Heart left ventricle (tissue), 13 donors: ENCODE measurements at regions not wholly inside any gene's neighbourhood (a gene's known extent, or its start where the extent isn't known, plus 50 kb on each side); places are given as distances from the start of the nearest gene placed in this dataset.

ENCODE experiments used
- CTCF ChIP-seq, 12 donors: fragments of 200-600 bp; sonication (generic) in 4 of 12; IDR thresholded peaks; one replicate each; pipeline versions ENCODE4 v1.5.0 to v1.8.0; 2018 to 2022; ENCODE audit warnings: antibody characterized with exemption in 12 of 12, mild to moderate bottlenecking in 5 of 12
- POLR2A ChIP-seq, 2 donors: fragments of 450-650 bp; IDR thresholded peaks; one replicate each; pipeline ENCODE4 v1.6.1; 2017; ENCODE audit warnings: antibody characterized with exemption in 2 of 2, mild to moderate bottlenecking in 2 of 2, moderate library complexity in 2 of 2
- donor health status: ischemic (EF 13 %, LVEDD 7.1; RV severe dilation, severe dysfunction).
- donor health status: DM: no; HTN: yes; CAD: no.
- donor health status: DM: no; HTN: no; CAD: no.
- donor health status: ischemic (EF 25% LVEDD 6.9; RV normal size, moderate dysfunction).
- donor health status: ischemic (EF 25% LVEDD 5.7; RV mildly dilated, moderate dysfunction).
- donor health status: ischemic (EF 35%, LVEDD 5.7; RV mildly dilated, moderate dysfunction).
- donor health status: nonischemic (EF 11% LVEDD 7.7; RV severe dilation, severe dysfunction).
- donor health status: DM: yes; HTN: yes; CAD: no.
- donor health status: PGD.
- donor health status: ischemic (EF 29% LVEDD 5.4; RV normal size, mild dysfunction).
- donor health status: nonischemic (EF 23%, LVEDD 6.1; RV moderate dilation, normal function).

GRCh38 chr3:162742159-162742717 is 1245.6 kb downstream of the OTOL1 start:
- no peak for TF ChIP-seq POLR2A (IDR thresholded peaks at IDR 0.05)
- no peak for TF ChIP-seq CTCF (IDR thresholded peaks at IDR 0.05)
